DND-41 (cell line): ENCODE measurements at regions not wholly inside any gene's neighbourhood (a gene's known extent, or its start where the extent isn't known, plus 50 kb on each side); places are given as distances from the start of the nearest gene placed in this dataset.
"Not testable (repeated sequence)": the region's sequence is repeated elsewhere in the genome, so short reads cannot be mapped to it uniquely, and the experiment has no call there.

Source experiments
- ATAC-seq: fragments of 200-7000 bp; cut with Tn5 transposase; 3 replicates; pipeline ENCODE4 v1.9.1; 2021; ENCODE audit warnings: low read depth; ENCODE audit not compliant: insufficient read depth
- DNase-seq: peaks from one replicate; pipeline ENCODE4 v3.0.0-alpha.2; 2020
- H2AFZ ChIP-seq: 2 replicates; pipeline ENCODE4 v1.6.0; 2012; ENCODE audit warnings: low read depth, low read length
- H3K27ac ChIP-seq: 2 replicates; pipeline ENCODE4 v1.5.1; 2012; ENCODE audit warnings: low read length, inconsistent platforms
- H3K27me3 ChIP-seq: fragments of 200-600 bp; sonication (generic); 2 replicates; pipeline ENCODE4 v1.6.0; 2012; ENCODE audit warnings: low read length, mild to moderate bottlenecking, inconsistent platforms; ENCODE audit not compliant: insufficient read depth, poor library complexity
- H3K36me3 ChIP-seq: 2 replicates; pipeline ENCODE4 v1.5.1; 2012; ENCODE audit warnings: low read length, inconsistent platforms; ENCODE audit not compliant: insufficient read depth
- H3K4me1 ChIP-seq: 2 replicates; pipeline ENCODE4 v1.5.1; 2012; ENCODE audit warnings: mild to moderate bottlenecking, low read length; ENCODE audit not compliant: insufficient read depth
- H3K4me2 ChIP-seq: 2 replicates; pipeline ENCODE4 v1.6.0; 2012; ENCODE audit warnings: mild to moderate bottlenecking, moderate library complexity, low read length, inconsistent platforms; ENCODE audit not compliant: insufficient read depth
- H3K4me3 ChIP-seq, 2 experiments: fragments of 200-600 bp in 1 of 2; shearing (Covaris generic) in 1 of 2; 2 replicates each; pipeline ENCODE4 v1.5.1; 2012 to 2016; ENCODE audit warnings: inconsistent platforms in 2 of 2, low read length in 2 of 2, mild to moderate bottlenecking in 2 of 2, low read depth in 1 of 2, moderate library complexity in 1 of 2
- H3K79me2 ChIP-seq: 2 replicates; pipeline ENCODE4 v1.6.0; 2012; ENCODE audit warnings: low read length, inconsistent platforms; ENCODE audit not compliant: insufficient read depth
- H3K9ac ChIP-seq: 2 replicates; pipeline ENCODE4 v1.6.0; 2012; ENCODE audit warnings: low read depth, mild to moderate bottlenecking, inconsistent platforms, low read length, moderate library complexity
- H3K9me3 ChIP-seq: 2 replicates; pipeline ENCODE4 v1.5.1; 2012; ENCODE audit warnings: low read length, moderate library complexity, mild to moderate bottlenecking, inconsistent platforms; ENCODE audit not compliant: insufficient read depth, severe bottlenecking
- H4K20me1 ChIP-seq: 2 replicates; pipeline ENCODE4 v1.6.0; 2012; ENCODE audit warnings: low read length; ENCODE audit not compliant: insufficient read depth
- EZH2 ChIP-seq: IDR thresholded peaks from 3 replicates; pipeline ENCODE4 v1.6.1; 2012; ENCODE audit warnings: borderline replicate concordance, low read depth, mild to moderate bottlenecking, moderate library complexity, low read length, inconsistent platforms; ENCODE audit not compliant: severe bottlenecking
- TF ChIP-seq, protein P1 (sequence below): IDR thresholded peaks from 2 replicates; pipeline ENCODE4 v1.5.1; 2012; ENCODE audit warnings: borderline replicate concordance, low read length, moderate library complexity, mild to moderate bottlenecking; ENCODE audit not compliant: poor library complexity, severe bottlenecking; ENCODE audit errors: extremely low read depth

DNA sequence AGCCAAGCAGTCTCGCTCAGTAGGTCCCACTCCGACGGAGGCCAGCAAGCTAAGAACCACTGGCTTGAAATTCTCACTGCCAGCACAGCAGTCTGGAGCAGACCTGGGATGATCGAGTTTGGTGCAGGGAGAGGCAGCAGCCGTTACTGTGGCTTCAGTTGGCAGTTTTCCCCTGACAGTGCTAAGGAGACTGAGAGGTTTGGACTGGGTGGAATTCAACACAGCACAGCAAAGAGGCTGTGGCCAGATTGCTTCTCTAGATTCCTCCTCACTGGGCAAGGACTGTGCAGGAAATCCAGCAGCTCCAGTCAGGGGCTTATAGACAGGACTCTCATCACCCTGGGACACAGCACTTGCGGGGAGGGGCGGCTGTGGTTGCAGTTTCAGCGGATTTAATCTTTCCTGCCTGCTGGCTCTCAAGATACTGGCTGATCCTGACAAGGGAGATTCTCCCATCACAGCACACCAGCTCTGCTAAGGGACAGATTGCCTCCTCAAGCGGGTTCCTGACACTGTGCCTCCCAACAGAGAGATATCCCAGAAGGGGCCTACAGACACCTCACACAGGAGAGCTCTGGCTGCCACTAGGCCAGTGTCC lies 122.1 kb downstream of the YIPF5 start:
- Histone ChIP-seq H3K4me3 (no peak overlapping the region), H3K4me1 (no peaks in the 10 kb centered on the region), H3K9ac (no peak overlapping the region), H3K36me3 (no peaks in the 10 kb centered on the region), H4K20me1 (no peaks in the 10 kb centered on the region), H3K27me3 (peaks cover 4% of the 10 kb centered on the region), H2AFZ (no peak overlapping the region), H3K27ac (no peak overlapping the region), H3K79me2 (no peaks in the 10 kb centered on the region), H3K9me3 (no peaks in the 10 kb centered on the region), H3K4me2 (no peak overlapping the region)
- ATAC-seq: no peak
- DNase-seq: no peak
- TF ChIP-seq, protein P1, sequence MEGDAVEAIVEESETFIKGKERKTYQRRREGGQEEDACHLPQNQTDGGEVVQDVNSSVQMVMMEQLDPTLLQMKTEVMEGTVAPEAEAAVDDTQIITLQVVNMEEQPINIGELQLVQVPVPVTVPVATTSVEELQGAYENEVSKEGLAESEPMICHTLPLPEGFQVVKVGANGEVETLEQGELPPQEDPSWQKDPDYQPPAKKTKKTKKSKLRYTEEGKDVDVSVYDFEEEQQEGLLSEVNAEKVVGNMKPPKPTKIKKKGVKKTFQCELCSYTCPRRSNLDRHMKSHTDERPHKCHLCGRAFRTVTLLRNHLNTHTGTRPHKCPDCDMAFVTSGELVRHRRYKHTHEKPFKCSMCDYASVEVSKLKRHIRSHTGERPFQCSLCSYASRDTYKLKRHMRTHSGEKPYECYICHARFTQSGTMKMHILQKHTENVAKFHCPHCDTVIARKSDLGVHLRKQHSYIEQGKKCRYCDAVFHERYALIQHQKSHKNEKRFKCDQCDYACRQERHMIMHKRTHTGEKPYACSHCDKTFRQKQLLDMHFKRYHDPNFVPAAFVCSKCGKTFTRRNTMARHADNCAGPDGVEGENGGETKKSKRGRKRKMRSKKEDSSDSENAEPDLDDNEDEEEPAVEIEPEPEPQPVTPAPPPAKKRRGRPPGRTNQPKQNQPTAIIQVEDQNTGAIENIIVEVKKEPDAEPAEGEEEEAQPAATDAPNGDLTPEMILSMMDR: no peak

DNA sequence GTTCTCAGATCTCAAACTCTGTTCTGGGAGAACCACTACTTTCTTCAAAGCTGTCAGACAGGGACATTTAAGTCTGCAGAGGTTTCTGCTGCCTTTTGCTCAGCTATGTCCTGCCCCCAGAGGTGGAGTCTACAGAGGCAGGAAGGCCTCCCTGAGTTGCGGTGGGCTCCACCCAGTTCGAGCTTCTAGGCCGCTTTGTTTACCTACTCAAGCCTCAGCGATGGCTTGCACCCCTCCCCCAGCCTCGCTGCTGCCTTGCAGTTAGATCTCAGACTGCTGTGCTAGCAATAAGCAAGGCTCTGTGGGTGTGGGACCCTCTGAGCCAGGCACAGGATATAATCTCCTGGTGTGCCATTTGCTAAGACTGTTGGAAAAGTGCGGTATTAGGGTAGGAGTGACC lies 115.1 kb downstream of the YIPF5 start:
- not testable (repeated sequence) for ATAC-seq, H3K4me2 ChIP-seq, H3K36me3 ChIP-seq, H2AFZ ChIP-seq, H3K9ac ChIP-seq, DNase-seq, H3K79me2 ChIP-seq, H3K4me1 ChIP-seq, H3K27ac ChIP-seq, H3K27me3 ChIP-seq, H3K9me3 ChIP-seq, H4K20me1 ChIP-seq, H3K4me3 ChIP-seq

DNA sequence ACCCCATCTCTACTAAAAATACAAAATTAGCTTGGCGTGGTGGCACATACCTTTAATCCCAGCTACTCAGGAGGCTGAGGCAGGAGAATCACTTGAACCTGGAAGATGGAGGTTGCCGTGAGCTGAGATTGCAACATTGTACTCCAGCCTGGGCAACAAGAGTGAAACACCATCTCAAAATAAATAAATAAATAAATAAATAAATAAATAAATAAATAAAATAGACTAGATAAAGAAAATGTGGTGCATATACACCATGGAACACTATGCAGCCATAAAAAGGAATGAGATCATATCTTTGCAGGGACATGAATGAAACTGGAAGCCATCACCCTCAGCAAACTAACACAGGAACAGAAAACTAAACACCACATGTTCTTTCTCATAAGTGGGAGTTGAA lies 110.4 kb downstream of the YIPF5 start:
- not testable (repeated sequence) for ATAC-seq

DNA sequence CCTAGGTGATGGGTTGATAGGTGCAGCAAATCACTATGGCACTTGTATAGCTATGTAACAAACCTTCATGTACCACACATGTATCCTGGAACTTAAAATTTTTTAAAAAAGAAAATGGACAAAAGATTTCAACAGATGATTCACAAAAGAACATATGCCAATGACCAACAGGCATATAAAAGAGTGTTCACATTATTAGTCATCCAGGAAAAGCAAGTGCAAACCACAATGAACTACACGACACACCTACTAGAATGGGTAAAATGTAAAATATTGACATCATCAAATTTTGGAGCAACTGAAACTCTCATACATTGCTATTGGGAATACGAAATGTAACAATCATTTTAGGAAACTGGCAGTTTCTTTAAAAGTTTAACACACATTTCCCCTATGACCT lies 109.9 kb downstream of the YIPF5 start:
- no peak overlapping the region for H3K9ac ChIP-seq
- H3K27me3 ChIP-seq: no peaks in the 10 kb centered on the region
- H3K9me3 ChIP-seq: no peaks in the 10 kb centered on the region
- no peak overlapping the region for H2AFZ ChIP-seq
- H3K4me3 ChIP-seq: no peak overlapping the region
- no peak overlapping the region for H3K27ac ChIP-seq
- no peaks in the 10 kb centered on the region for H4K20me1 ChIP-seq
- H3K4me2 ChIP-seq: no peak overlapping the region
- H3K36me3 ChIP-seq: no peaks in the 10 kb centered on the region
- H3K79me2 ChIP-seq: no peaks in the 10 kb centered on the region
- no peaks in the 10 kb centered on the region for H3K4me1 ChIP-seq
- ATAC-seq (no peak), DNase-seq (no peak)
- TF ChIP-seq, protein P1: no peak
- no peak for TF ChIP-seq EZH2

More for the DNA sequence above, 110.4 kb downstream of the YIPF5 start:
- H4K20me1 ChIP-seq, H3K27ac ChIP-seq, H3K4me2 ChIP-seq, H3K9ac ChIP-seq, DNase-seq, H3K36me3 ChIP-seq, H3K9me3 ChIP-seq, H3K27me3 ChIP-seq, H3K4me3 ChIP-seq, H3K4me1 ChIP-seq, H2AFZ ChIP-seq, H3K79me2 ChIP-seq: not testable (repeated sequence)
